Astrocyte (in vitro differentiated cells and primary cell): ENCODE measurements at regions not wholly inside any gene's neighbourhood (a gene's known extent, or its start where the extent isn't known, plus 50 kb on each side); places are given as distances from the start of the nearest gene placed in this dataset.
A peak's percentile ranks its signal among the peaks of the same experiment; 100 is the strongest.

Source experiments
- DNase-seq: peaks from one replicate; pipeline ENCODE4 v3.0.0-alpha.2; 2010; ENCODE audit warnings: low read depth
- FAIRE-seq: peaks from 2 replicates; lab custom pipeline; 2011; peaks lifted over from hg19 to GRCh38; lab: Jason Lieb, UNC
- H2AFZ ChIP-seq: 2 replicates; pipeline ENCODE4 v1.6.0; 2012; ENCODE audit warnings: low read depth, low read length, inconsistent platforms
- H3K27ac ChIP-seq: 2 replicates; pipeline ENCODE4 v1.5.1; 2011; ENCODE audit warnings: low read depth, low read length, inconsistent platforms
- H3K27me3 ChIP-seq: 2 replicates; pipeline ENCODE4 v1.6.0; 2011; ENCODE audit warnings: low read length, inconsistent platforms; ENCODE audit not compliant: insufficient read depth
- H3K36me3 ChIP-seq: 2 replicates; pipeline ENCODE4 v1.5.1; 2011; ENCODE audit warnings: low read length, inconsistent platforms; ENCODE audit not compliant: insufficient read depth
- H3K4me1 ChIP-seq: 2 replicates; pipeline ENCODE4 v1.5.1; 2011; ENCODE audit warnings: low read length, inconsistent platforms; ENCODE audit not compliant: insufficient read depth
- H3K4me2 ChIP-seq: 2 replicates; pipeline ENCODE4 v1.6.0; 2012; ENCODE audit warnings: low read length, inconsistent platforms
- H3K4me3 ChIP-seq: 2 replicates; pipeline ENCODE4 v1.5.1; 2011; ENCODE audit warnings: low read depth, mild to moderate bottlenecking, low read length, inconsistent platforms; ENCODE audit not compliant: insufficient read depth
- H3K79me2 ChIP-seq: 2 replicates; pipeline ENCODE4 v1.6.0; 2012; ENCODE audit warnings: mild to moderate bottlenecking, low read length, inconsistent platforms; ENCODE audit not compliant: insufficient read depth
- H3K9ac ChIP-seq: 2 replicates; pipeline ENCODE4 v1.6.0; 2012; ENCODE audit warnings: mild to moderate bottlenecking, low read length, inconsistent platforms
- H3K9me3 ChIP-seq: 2 replicates; pipeline ENCODE4 v1.5.1; 2012; ENCODE audit warnings: low read depth, mild to moderate bottlenecking, low read length, inconsistent platforms; ENCODE audit not compliant: insufficient read depth
- H4K20me1 ChIP-seq: 2 replicates; pipeline ENCODE4 v1.6.0; 2012; ENCODE audit warnings: low read length, inconsistent platforms; ENCODE audit not compliant: insufficient read depth
- H3K27ac Mint-ChIP-seq: one replicate; pipeline ENCODE4 v1.8.0; 2021; ENCODE audit warnings: mild to moderate bottlenecking, mixed read lengths; ENCODE audit not compliant: unreplicated experiment
- H3K27me3 Mint-ChIP-seq: one replicate; pipeline ENCODE4 v1.8.0; 2021; ENCODE audit warnings: low read depth, mixed read lengths; ENCODE audit not compliant: unreplicated experiment
- H3K36me3 Mint-ChIP-seq: one replicate; pipeline ENCODE4 v1.8.0; 2021; ENCODE audit warnings: low read depth, mixed read lengths; ENCODE audit not compliant: unreplicated experiment
- H3K4me1 Mint-ChIP-seq: one replicate; pipeline ENCODE4 v1.8.0; 2021; ENCODE audit warnings: low read depth, mixed read lengths; ENCODE audit not compliant: unreplicated experiment
- H3K4me3 Mint-ChIP-seq: one replicate; pipeline ENCODE4 v1.8.0; 2021; ENCODE audit warnings: mild to moderate bottlenecking, moderate library complexity, mixed read lengths; ENCODE audit not compliant: unreplicated experiment
- H3K9me3 Mint-ChIP-seq: one replicate; pipeline ENCODE4 v1.8.0; 2021; ENCODE audit warnings: mild to moderate bottlenecking, mixed read lengths; ENCODE audit not compliant: unreplicated experiment
- CTCF ChIP-seq: IDR thresholded peaks from 2 replicates; pipeline ENCODE4 v1.5.1; 2011; ENCODE audit warnings: low read depth, mild to moderate bottlenecking, inconsistent platforms, low read length, moderate library complexity; ENCODE audit not compliant: insufficient read depth
- EZH2 ChIP-seq: IDR thresholded peaks from 2 replicates; pipeline ENCODE4 v1.6.1; 2012; ENCODE audit warnings: mild to moderate bottlenecking, low read length, inconsistent platforms; ENCODE audit not compliant: insufficient read depth

- Histone ChIP-seq H3K9ac (no peak overlapping the region), H3K4me1 (no peaks in the 10 kb centered on the region), H2AFZ (no peak overlapping the region), H3K27me3 (no peaks in the 10 kb centered on the region), H3K36me3 (no peaks in the 10 kb centered on the region), H4K20me1 (no peaks in the 10 kb centered on the region), H3K79me2 (no peaks in the 10 kb centered on the region), H3K27ac (no peak overlapping the region), H3K9me3 (no peaks in the 10 kb centered on the region), H3K4me2 (no peak overlapping the region), H3K4me3 (no peak overlapping the region)
- peaks cover 17% of the 10 kb centered on the region for H3K4me1 Mint-ChIP-seq
- H3K27ac Mint-ChIP-seq = no peak overlapping the region
- no peak overlapping the region for H3K4me3 Mint-ChIP-seq
- FAIRE-seq (no peak), DNase-seq (no peak)
- H3K9me3 Mint-ChIP-seq = peaks cover 2% of the 10 kb centered on the region
- peaks cover 2% of the 10 kb centered on the region for H3K27me3 Mint-ChIP-seq
- TF ChIP-seq EZH2 (no peak), CTCF (no peak)
- peaks cover 2% of the 10 kb centered on the region for H3K36me3 Mint-ChIP-seq
Observed at GRCh38 chr6:137981758-137982157, 114.7 kb downstream of the TNFAIP3 start.

- no peaks in the 10 kb centered on the region for H3K27me3 ChIP-seq
- DNase-seq = no peak
- TF ChIP-seq CTCF (no peak), EZH2 (no peak)
Observed at GRCh38 chr6:137982418-137983189, 115.5 kb downstream of the TNFAIP3 start.

GRCh38 chr6:137983269-137983668 is 116.2 kb downstream of the TNFAIP3 start:
- no peaks in the 10 kb centered on the region for H4K20me1 ChIP-seq
- H3K27me3 ChIP-seq = no peaks in the 10 kb centered on the region
- peaks cover 2% of the 10 kb centered on the region for H3K9me3 Mint-ChIP-seq
- TF ChIP-seq CTCF (no peak), EZH2 (no peak)
- H3K27ac Mint-ChIP-seq = no peak overlapping the region
- peaks cover 2% of the 10 kb centered on the region for H3K27me3 Mint-ChIP-seq
- no peak overlapping the region for H2AFZ ChIP-seq
- H3K4me1 Mint-ChIP-seq = peaks cover 15% of the 10 kb centered on the region
- DNase-seq (no peak), FAIRE-seq (no peak)
- no peak overlapping the region for H3K27ac ChIP-seq
- H3K36me3 Mint-ChIP-seq = peaks cover 3% of the 10 kb centered on the region
- H3K4me2 ChIP-seq = no peak overlapping the region
- no peak overlapping the region for H3K9ac ChIP-seq
- H3K79me2 ChIP-seq = no peaks in the 10 kb centered on the region
- H3K9me3 ChIP-seq = no peaks in the 10 kb centered on the region
- H3K4me3 ChIP-seq = no peak overlapping the region
- no peaks in the 10 kb centered on the region for H3K4me1 ChIP-seq
- no peaks in the 10 kb centered on the region for H3K36me3 ChIP-seq
- H3K4me3 Mint-ChIP-seq = no peak overlapping the region

More at GRCh38 chr6:137982418-137983189, 115.5 kb downstream of the TNFAIP3 start:
- Histone ChIP-seq H3K79me2 (no peaks in the 10 kb centered on the region), H3K27ac (no peak overlapping the region), H4K20me1 (no peaks in the 10 kb centered on the region), H3K4me1 (no peaks in the 10 kb centered on the region), H3K4me3 (no peak overlapping the region), H3K36me3 (no peaks in the 10 kb centered on the region), H2AFZ (no peak overlapping the region), H3K4me2 (no peak overlapping the region), H3K9me3 (no peaks in the 10 kb centered on the region), H3K9ac (no peak overlapping the region)
- Mint-ChIP-seq H3K9me3 (peaks cover 2% of the 10 kb centered on the region), H3K4me1 (peaks cover 17% of the 10 kb centered on the region), H3K27ac (peak overlapping the region; percentile 92), H3K4me3 (no peak overlapping the region), H3K36me3 (peaks cover 3% of the 10 kb centered on the region), H3K27me3 (peaks cover 2% of the 10 kb centered on the region)
- no peak for FAIRE-seq
